ENCODE measurements at regions not wholly inside any gene's neighbourhood (a gene's known extent, or its start where the extent isn't known, plus 50 kb on each side); places are given as distances from the start of the nearest gene placed in this dataset.

- Histone ChIP-seq H3K27me3 (no peaks in the 10 kb centered on the region), H3K4me3 (no peak overlapping the region), H3K4me1 (no peaks in the 10 kb centered on the region), H3K9me3 (peaks cover 0 to 7% (median 0%) of the 10 kb centered on the region in 4 donors), H3K27ac (no peak overlapping the region), H3K36me3 (no peaks in the 10 kb centered on the region)
- TF ChIP-seq CTCF (IDR thresholded peaks at IDR 0.05), result no peak
- no peak for TF ChIP-seq POLR2A (IDR thresholded peaks at IDR 0.05)
- DNase-seq, result no peak
Measured at GRCh38 chr10:130921461-130921860, 390.1 kb downstream of the TCERG1L start.

- no peak overlapping the region for H3K27ac ChIP-seq
- DNase-seq, result no peak
- H3K4me3 ChIP-seq, result no peak overlapping the region
- H3K4me1 ChIP-seq, result no peaks in the 10 kb centered on the region
- no peaks in the 10 kb centered on the region for H3K36me3 ChIP-seq
- TF ChIP-seq CTCF (IDR thresholded peaks at IDR 0.05) (no peak), POLR2A (IDR thresholded peaks at IDR 0.05) (no peak)
- peaks cover 0 to 7% (median 0%) of the 10 kb centered on the region in 4 donors for H3K9me3 ChIP-seq
- H3K27me3 ChIP-seq, result no peaks in the 10 kb centered on the region
Measured at GRCh38 chr10:130921911-130922440, 389.5 kb downstream of the TCERG1L start.

DNA sequence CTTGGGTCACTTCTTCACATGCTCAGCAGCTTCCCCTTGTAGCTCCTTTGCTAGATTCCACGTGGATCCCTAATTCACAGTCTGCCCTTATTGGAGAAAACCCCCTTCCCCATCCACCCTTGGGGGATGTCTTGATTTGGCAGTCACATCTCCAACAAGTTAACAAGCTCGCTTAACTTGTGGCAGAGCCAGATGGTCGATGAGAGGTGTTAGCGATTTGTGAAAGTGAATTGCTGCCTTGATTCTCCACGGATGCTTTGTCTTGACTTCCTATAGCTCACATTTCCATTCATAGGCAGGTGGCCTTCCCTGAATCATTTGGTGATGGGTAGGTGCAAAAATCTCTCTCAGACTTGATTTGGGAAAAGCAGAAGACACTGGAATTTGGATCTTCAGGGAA is 387.9 kb downstream of the TCERG1L start:
- Histone ChIP-seq H3K27ac (no peak overlapping the region), H3K4me3 (no peak overlapping the region), H3K36me3 (no peaks in the 10 kb centered on the region), H3K27me3 (no peaks in the 10 kb centered on the region), H3K9me3 (peaks cover 0 to 7% (median 0%) of the 10 kb centered on the region in 4 donors), H3K4me1 (no peaks in the 10 kb centered on the region)
- no peak for TF ChIP-seq POLR2A (IDR thresholded peaks at IDR 0.05)
- DNase-seq, result no peak

GRCh38 chr10:130924138-130924819 is 387.2 kb downstream of the TCERG1L start:
- no peaks in the 10 kb centered on the region for H3K4me1 ChIP-seq
- peaks cover 0 to 7% (median 0%) of the 10 kb centered on the region in 4 donors for H3K9me3 ChIP-seq
- no peak overlapping the region for H3K27ac ChIP-seq
- TF ChIP-seq POLR2A (IDR thresholded peaks at IDR 0.05), result no peak
- no peak for TF ChIP-seq CTCF (IDR thresholded peaks at IDR 0.05)
- no peak overlapping the region for H3K4me3 ChIP-seq
- H3K27me3 ChIP-seq, result no peaks in the 10 kb centered on the region
- no peak for DNase-seq
- no peaks in the 10 kb centered on the region for H3K36me3 ChIP-seq

GRCh38 chr10:130926442-130926841 is 385.1 kb downstream of the TCERG1L start:
- Histone ChIP-seq H3K4me3 (no peak overlapping the region), H3K4me1 (no peaks in the 10 kb centered on the region), H3K27ac (no peak overlapping the region), H3K27me3 (no peaks in the 10 kb centered on the region), H3K9me3 (peaks cover 0 to 7% (median 0%) of the 10 kb centered on the region in 4 donors), H3K36me3 (no peaks in the 10 kb centered on the region)
- TF ChIP-seq POLR2A (IDR thresholded peaks at IDR 0.05) (no peak), CTCF (IDR thresholded peaks at IDR 0.05) (no peak)
- no peak for DNase-seq

DNA sequence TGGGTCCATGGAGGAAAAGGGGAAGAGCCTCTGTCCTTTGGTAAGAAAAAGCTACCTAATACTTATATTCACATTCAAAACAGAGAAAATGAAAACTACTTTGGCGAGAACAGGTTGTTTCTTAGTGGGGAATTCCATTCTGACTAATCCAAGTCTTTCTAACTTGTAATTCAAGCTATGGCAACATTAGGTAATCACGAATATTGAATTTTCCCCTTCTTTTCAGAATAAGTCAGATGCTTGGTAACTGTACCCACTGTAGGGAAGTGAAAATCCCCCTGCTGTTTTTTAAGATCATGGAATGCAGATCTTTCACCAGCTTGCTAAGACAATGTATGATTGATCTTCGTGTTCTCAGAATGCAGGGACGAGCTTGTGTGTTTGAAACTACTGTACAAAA is 384.4 kb downstream of the TCERG1L start:
- TF ChIP-seq CTCF (IDR thresholded peaks at IDR 0.05) (no peak), POLR2A (IDR thresholded peaks at IDR 0.05) (no peak)
- H3K27me3 ChIP-seq, result no peaks in the 10 kb centered on the region
- DNase-seq, result no peak
- H3K36me3 ChIP-seq, result no peaks in the 10 kb centered on the region
- H3K27ac ChIP-seq, result no peak overlapping the region
- H3K4me3 ChIP-seq, result no peak overlapping the region
- peaks cover 0 to 7% (median 0%) of the 10 kb centered on the region in 4 donors for H3K9me3 ChIP-seq
- H3K4me1 ChIP-seq, result no peaks in the 10 kb centered on the region

All from Peyer's patch (tissue), 4 donors.